Activated naive CD4-positive, alpha-beta T cell treated with anti-CD3 and anti-CD28 coated beads for 36 hours (primary cell): ENCODE measurements at regions not wholly inside any gene's neighbourhood (a gene's known extent, or its start where the extent isn't known, plus 50 kb on each side); places are given as distances from the start of the nearest gene placed in this dataset.

ENCODE experiments used
- CTCF ChIA-PET: fragments of 350-600 bp; sonication (Branson Sonifier 250); formaldehyde crosslinking; loops from one replicate; lab custom pipeline; 2021; ENCODE audit warnings: antibody characterized with exemption; lab: Charles Lee
- DNase-seq: peaks from one replicate; pipeline ENCODE4 v3.0.0-alpha.2; 2020
- H3K27ac Mint-ChIP-seq: one replicate; pipeline ENCODE4 v1.8.0; 2021; ENCODE audit warnings: mild to moderate bottlenecking, mixed read lengths
- H3K27me3 Mint-ChIP-seq: one replicate; pipeline ENCODE4 v1.8.0; 2021; ENCODE audit warnings: low read depth, mixed read lengths
- H3K36me3 Mint-ChIP-seq: one replicate; pipeline ENCODE4 v1.8.0; 2021; ENCODE audit warnings: low read depth, mixed read lengths
- H3K4me1 Mint-ChIP-seq: one replicate; pipeline ENCODE4 v1.8.0; 2021; ENCODE audit warnings: low read depth, mixed read lengths
- H3K4me3 Mint-ChIP-seq: one replicate; pipeline ENCODE4 v1.8.0; 2021; ENCODE audit warnings: mild to moderate bottlenecking, moderate library complexity, mixed read lengths
- H3K9me3 Mint-ChIP-seq: one replicate; pipeline ENCODE4 v1.8.0; 2021; ENCODE audit warnings: mixed read lengths
- intact Hi-C: fragments of 100-400 bp; cut with micrococcal nuclease; formaldehyde crosslinking; loops from one replicate; pipeline ENCODE4 v1.15.1; 2023

- H3K27ac Mint-ChIP-seq, result no peak overlapping the region
- peaks cover 23% of the 10 kb centered on the region for H3K9me3 Mint-ChIP-seq
- no peaks in the 10 kb centered on the region for H3K36me3 Mint-ChIP-seq
- intact Hi-C loops, result no loop called here
- DNase-seq, result no peak
- no peaks in the 10 kb centered on the region for H3K4me1 Mint-ChIP-seq
- H3K27me3 Mint-ChIP-seq, result no peaks in the 10 kb centered on the region
- CTCF ChIA-PET, result no interaction called here
- H3K4me3 Mint-ChIP-seq, result no peak overlapping the region
Observed at GRCh38 chr1:164363980-164364379, 195.0 kb upstream of the PBX1 start.

GRCh38 chr1:164366014-164366413, 193.0 kb upstream of the PBX1 start:
- H3K27ac Mint-ChIP-seq, result no peak overlapping the region
- peaks cover 24% of the 10 kb centered on the region for H3K9me3 Mint-ChIP-seq
- no peak for DNase-seq
- intact Hi-C loops, result no loop called here
- CTCF ChIA-PET, result no interaction called here
- H3K4me1 Mint-ChIP-seq, result no peaks in the 10 kb centered on the region
- H3K27me3 Mint-ChIP-seq, result no peaks in the 10 kb centered on the region
- H3K36me3 Mint-ChIP-seq, result no peaks in the 10 kb centered on the region
- no peak overlapping the region for H3K4me3 Mint-ChIP-seq

GRCh38 chr1:164369698-164370365, 189.2 kb upstream of the PBX1 start:
- no peak overlapping the region for H3K4me3 Mint-ChIP-seq
- no peaks in the 10 kb centered on the region for H3K27me3 Mint-ChIP-seq
- intact Hi-C loops, result no loop called here
- H3K9me3 Mint-ChIP-seq, result peaks cover 23% of the 10 kb centered on the region
- no peaks in the 10 kb centered on the region for H3K4me1 Mint-ChIP-seq
- H3K27ac Mint-ChIP-seq, result no peak overlapping the region
- DNase-seq, result no peak
- no peaks in the 10 kb centered on the region for H3K36me3 Mint-ChIP-seq
- CTCF ChIA-PET, result interaction anchor here (0.6 kb wide), 1 partner anchor 26 kb away, joined by 3 read pairs; no protein-coding TSS in a partner anchor

GRCh38 chr1:164380893-164381292, 178.1 kb upstream of the PBX1 start:
- Mint-ChIP-seq H3K27me3 (no peaks in the 10 kb centered on the region), H3K9me3 (no peaks in the 10 kb centered on the region), H3K4me3 (no peak overlapping the region), H3K27ac (no peak overlapping the region), H3K4me1 (no peaks in the 10 kb centered on the region), H3K36me3 (no peaks in the 10 kb centered on the region)
- intact Hi-C loops, result no loop called here
- DNase-seq, result no peak
- CTCF ChIA-PET, result no interaction called here

- Mint-ChIP-seq H3K4me3 (no peak overlapping the region), H3K4me1 (no peaks in the 10 kb centered on the region), H3K27ac (no peak overlapping the region), H3K9me3 (no peaks in the 10 kb centered on the region), H3K36me3 (no peaks in the 10 kb centered on the region), H3K27me3 (no peaks in the 10 kb centered on the region)
- intact Hi-C loops, result no loop called here
- CTCF ChIA-PET, result no interaction called here
- no peak for DNase-seq
Observed at GRCh38 chr1:164382384-164382783, 176.6 kb upstream of the PBX1 start.

- Mint-ChIP-seq H3K27ac (no peak overlapping the region), H3K4me1 (no peaks in the 10 kb centered on the region), H3K36me3 (no peaks in the 10 kb centered on the region), H3K9me3 (no peaks in the 10 kb centered on the region), H3K4me3 (no peak overlapping the region), H3K27me3 (no peaks in the 10 kb centered on the region)
- intact Hi-C loops, result no loop called here
- CTCF ChIA-PET, result no interaction called here
- no peak for DNase-seq
Observed at GRCh38 chr1:164384262-164384661, 174.7 kb upstream of the PBX1 start.

- CTCF ChIA-PET, result interaction anchor here (1.2 to 1.7 kb wide), 2 partner anchors 15 to 370 kb away, joined by 3 to 11 read pairs; no protein-coding TSS in a partner anchor
- Mint-ChIP-seq H3K9me3 (no peaks in the 10 kb centered on the region), H3K27ac (no peak overlapping the region), H3K4me3 (no peak overlapping the region), H3K36me3 (no peaks in the 10 kb centered on the region), H3K27me3 (no peaks in the 10 kb centered on the region), H3K4me1 (no peaks in the 10 kb centered on the region)
- no peak for DNase-seq
- intact Hi-C loops, result no loop called here
Observed at GRCh38 chr1:164417016-164417704, 141.8 kb upstream of the PBX1 start.

- no peaks in the 10 kb centered on the region for H3K27me3 Mint-ChIP-seq
- CTCF ChIA-PET, result interaction anchor here (0.5 to 1.0 kb wide), 2 partner anchors 18 to 123 kb away, joined by 3 to 10 read pairs; no protein-coding TSS in a partner anchor
Observed at GRCh38 chr1:164423136-164423535, 135.8 kb upstream of the PBX1 start.

GRCh38 chr1:164433141-164433817, 125.7 kb upstream of the PBX1 start:
- Mint-ChIP-seq H3K27me3 (no peaks in the 10 kb centered on the region), H3K9me3 (no peaks in the 10 kb centered on the region), H3K36me3 (no peaks in the 10 kb centered on the region), H3K27ac (no peak overlapping the region), H3K4me1 (no peaks in the 10 kb centered on the region), H3K4me3 (no peak overlapping the region)
- CTCF ChIA-PET, result no interaction called here
- intact Hi-C loops, result no loop called here
- DNase-seq, result no peak

More at GRCh38 chr1:164423136-164423535, 135.8 kb upstream of the PBX1 start:
- no peak for DNase-seq
- no peaks in the 10 kb centered on the region for H3K36me3 Mint-ChIP-seq
- H3K4me3 Mint-ChIP-seq, result no peak overlapping the region
- intact Hi-C loops, result no loop called here
- H3K4me1 Mint-ChIP-seq, result no peaks in the 10 kb centered on the region
- H3K27ac Mint-ChIP-seq, result no peak overlapping the region
- no peaks in the 10 kb centered on the region for H3K9me3 Mint-ChIP-seq

- Mint-ChIP-seq H3K36me3 (no peaks in the 10 kb centered on the region), H3K4me1 (no peaks in the 10 kb centered on the region), H3K27ac (no peak overlapping the region), H3K4me3 (no peak overlapping the region), H3K9me3 (no peaks in the 10 kb centered on the region), H3K27me3 (no peaks in the 10 kb centered on the region)
- DNase-seq, result no peak
- intact Hi-C loops, result no loop called here
- CTCF ChIA-PET, result no interaction called here
Observed at GRCh38 chr1:164433818-164434170, 125.2 kb upstream of the PBX1 start.

GRCh38 chr1:164440232-164440631, 118.8 kb upstream of the PBX1 start:
- CTCF ChIA-PET, result no interaction called here
- Mint-ChIP-seq H3K27ac (no peak overlapping the region), H3K27me3 (no peaks in the 10 kb centered on the region), H3K36me3 (no peaks in the 10 kb centered on the region), H3K4me3 (no peak overlapping the region), H3K4me1 (no peaks in the 10 kb centered on the region), H3K9me3 (peaks cover 5% of the 10 kb centered on the region)
- no peak for DNase-seq
- intact Hi-C loops, result no loop called here

GRCh38 chr1:164443166-164443565, 115.8 kb upstream of the PBX1 start:
- CTCF ChIA-PET, result no interaction called here
- H3K4me1 Mint-ChIP-seq, result no peaks in the 10 kb centered on the region

More at GRCh38 chr1:164443166-164443565, 115.8 kb upstream of the PBX1 start:
- no peaks in the 10 kb centered on the region for H3K36me3 Mint-ChIP-seq
- H3K27me3 Mint-ChIP-seq, result no peaks in the 10 kb centered on the region
- H3K9me3 Mint-ChIP-seq, result peaks cover 6% of the 10 kb centered on the region
- H3K4me3 Mint-ChIP-seq, result no peak overlapping the region
- intact Hi-C loops, result no loop called here
- H3K27ac Mint-ChIP-seq, result no peak overlapping the region
- DNase-seq, result no peak
